GM12874 (cell line): ENCODE measurements at regions not wholly inside any gene's neighbourhood (a gene's known extent, or its start where the extent isn't known, plus 50 kb on each side); places are given as distances from the start of the nearest gene placed in this dataset.

Source experiments
- TF ChIP-seq, protein P1 (sequence below): IDR thresholded peaks from 2 replicates; pipeline ENCODE4 v1.5.1; 2011; ENCODE audit warnings: low read depth, mild to moderate bottlenecking, control low read depth, low read length, moderate library complexity; ENCODE audit not compliant: insufficient read depth

DNA sequence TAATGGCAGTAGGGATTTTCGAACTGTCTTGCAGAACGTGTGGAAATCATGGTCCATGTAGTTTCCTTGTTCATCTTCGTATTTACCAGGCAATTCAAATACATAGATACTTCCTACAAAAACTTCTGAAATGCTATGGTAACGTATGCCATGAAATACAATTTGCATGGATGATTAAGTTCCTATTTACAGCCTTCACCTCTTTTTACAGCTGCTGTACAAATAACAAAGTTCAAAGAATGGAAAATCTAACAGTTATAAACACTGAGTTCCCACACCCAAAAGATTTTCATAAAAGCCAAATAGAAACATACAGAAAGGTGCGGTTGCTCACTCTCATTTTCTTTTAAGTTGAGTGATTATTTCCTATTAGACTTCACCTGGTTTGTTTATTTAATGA, 115.8 kb upstream of the TNFSF11 start:
- TF ChIP-seq, protein P1, sequence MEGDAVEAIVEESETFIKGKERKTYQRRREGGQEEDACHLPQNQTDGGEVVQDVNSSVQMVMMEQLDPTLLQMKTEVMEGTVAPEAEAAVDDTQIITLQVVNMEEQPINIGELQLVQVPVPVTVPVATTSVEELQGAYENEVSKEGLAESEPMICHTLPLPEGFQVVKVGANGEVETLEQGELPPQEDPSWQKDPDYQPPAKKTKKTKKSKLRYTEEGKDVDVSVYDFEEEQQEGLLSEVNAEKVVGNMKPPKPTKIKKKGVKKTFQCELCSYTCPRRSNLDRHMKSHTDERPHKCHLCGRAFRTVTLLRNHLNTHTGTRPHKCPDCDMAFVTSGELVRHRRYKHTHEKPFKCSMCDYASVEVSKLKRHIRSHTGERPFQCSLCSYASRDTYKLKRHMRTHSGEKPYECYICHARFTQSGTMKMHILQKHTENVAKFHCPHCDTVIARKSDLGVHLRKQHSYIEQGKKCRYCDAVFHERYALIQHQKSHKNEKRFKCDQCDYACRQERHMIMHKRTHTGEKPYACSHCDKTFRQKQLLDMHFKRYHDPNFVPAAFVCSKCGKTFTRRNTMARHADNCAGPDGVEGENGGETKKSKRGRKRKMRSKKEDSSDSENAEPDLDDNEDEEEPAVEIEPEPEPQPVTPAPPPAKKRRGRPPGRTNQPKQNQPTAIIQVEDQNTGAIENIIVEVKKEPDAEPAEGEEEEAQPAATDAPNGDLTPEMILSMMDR = no peak

DNA sequence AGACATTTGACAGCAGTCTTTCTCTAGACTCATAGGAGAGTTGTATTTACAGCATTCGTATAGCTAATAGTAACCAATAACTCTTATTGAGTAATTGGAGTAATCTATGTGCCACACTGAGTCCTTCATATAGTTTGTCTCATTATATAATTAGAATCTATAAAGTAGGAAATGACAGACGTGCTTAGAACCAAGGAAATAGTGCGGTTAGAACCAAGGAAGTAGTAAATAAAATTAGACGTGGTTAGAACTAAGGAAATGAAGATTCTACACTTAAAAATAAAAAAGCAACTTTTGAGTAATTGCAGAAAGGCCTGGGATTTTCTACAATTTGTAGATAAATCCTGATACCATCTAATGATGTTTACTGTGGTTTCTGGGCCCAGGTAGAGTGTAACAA, 107.8 kb upstream of the TNFSF11 start:
- TF ChIP-seq, protein P1 = no peak

DNA sequence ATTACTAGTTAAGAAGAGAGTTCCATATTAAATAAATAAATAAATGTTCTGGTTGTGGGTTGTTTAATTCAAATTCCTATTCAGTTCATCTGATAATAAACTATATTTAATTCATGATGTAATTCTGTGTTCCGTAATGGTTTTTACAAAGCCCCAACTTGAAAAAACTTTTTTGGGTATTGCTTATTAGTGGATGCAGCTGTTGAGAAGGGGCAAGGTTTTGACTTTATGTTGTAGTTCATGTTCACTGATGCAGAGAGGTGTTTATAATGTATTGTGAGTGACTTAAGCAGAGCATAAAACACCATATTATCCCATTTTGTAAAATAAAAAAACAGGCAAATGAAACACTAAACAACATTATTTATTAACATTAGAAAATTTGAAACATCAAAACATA, 107.3 kb upstream of the TNFSF11 start:
- TF ChIP-seq, protein P1 = no peak

DNA sequence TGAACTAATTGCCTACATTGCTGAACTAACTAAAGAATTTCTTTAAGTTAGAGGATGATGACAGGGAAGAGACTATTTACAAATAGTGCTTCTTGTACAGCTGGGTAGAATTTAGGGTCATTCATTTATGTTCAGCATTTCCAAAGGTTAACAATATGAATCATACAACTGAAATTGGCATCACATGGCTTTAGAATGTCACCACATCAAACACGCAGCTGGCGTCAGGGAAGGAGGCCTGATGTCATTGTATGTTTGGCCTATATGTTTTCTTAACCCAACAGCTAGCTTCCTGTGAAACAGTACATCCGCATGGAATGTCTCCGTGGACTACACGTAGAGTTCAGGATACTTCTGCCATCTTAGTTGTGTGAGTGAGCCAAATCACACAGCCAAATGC, 99.0 kb upstream of the TNFSF11 start:
- TF ChIP-seq, protein P1 = no peak

DNA sequence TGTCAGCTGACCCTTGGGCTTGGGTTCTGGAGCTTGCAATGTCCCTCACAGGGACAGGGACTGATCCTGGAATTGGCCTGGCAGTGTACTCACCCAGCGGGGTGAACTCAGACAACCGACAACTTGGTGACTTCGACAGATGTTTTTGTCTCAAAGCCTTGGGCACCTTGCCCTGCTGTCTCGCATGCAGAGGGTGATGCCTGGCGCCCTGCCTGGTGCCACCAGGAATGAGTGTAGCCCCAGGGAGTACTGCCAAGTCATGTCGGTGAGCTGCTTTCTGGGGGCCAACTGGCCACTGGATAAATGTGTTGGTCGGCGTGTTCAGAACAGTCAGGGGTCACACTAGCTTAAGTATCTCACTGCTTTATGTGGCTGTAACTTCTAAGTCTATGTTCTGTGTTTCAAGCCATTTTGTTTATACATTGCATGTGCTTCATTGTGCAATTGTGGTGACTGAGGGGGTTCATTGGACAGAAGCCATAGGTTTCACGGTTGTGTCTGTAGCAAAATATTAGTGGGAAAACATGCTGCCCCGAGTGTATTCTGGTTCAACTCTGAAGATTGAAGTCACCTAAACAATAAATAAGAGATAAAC, 96.3 kb upstream of the TNFSF11 start:
- TF ChIP-seq, protein P1 = no peak

DNA sequence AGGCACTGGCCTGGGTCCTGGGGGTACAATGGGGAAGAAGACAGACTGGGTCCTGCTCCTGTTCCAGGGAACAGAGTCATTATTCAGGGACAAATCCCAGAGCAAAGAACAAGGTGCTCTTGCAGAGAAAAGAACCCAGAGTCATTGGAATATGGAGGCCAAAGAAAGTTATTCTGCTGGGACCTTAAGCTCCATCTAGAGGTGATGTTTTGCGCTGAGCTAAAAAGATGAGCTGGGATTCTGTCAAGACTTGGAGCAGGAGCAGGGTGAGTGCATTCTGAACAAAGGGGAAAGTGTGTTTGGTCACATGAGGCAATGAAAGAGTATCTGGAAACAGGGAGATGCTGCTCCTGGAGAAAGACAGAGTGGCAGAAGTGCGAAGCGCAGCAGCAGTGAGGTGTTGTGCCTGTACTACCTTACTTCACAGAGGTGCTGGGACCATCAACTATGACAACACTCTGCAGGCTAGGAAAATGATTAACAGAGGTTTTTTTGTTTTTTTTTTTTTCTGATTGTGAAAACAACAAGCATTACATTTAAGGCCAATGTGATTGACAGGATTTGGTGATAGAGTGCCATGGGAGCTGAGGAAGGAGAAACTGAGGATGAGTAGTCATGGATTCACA, 95.3 kb upstream of the TNFSF11 start:
- TF ChIP-seq, protein P1 = peak; percentile 50; the same call in 1 of the 2 replicates

DNA sequence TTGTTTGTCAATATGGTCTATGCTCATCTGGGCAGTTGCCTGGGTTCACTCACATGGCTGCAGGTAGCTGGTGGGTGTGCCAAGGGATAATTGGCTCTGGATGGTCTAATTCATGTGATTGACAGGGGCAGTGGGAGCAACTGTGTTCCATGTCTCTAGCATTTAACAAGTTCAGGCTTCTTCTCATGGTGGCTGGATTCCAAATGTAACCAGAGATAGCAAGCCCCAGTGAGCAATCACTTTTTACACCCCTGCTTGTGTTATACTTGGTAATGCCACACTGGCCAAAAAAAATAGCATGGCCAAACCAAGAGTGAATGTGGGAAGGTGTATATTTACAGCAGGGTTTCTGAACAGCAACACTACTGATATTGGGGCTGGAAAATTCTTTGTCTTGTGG, 89.6 kb upstream of the TNFSF11 start:
- TF ChIP-seq, protein P1 = no peak
